Activated CD8-positive, alpha-beta T cell treated with anti-CD3 and anti-CD28 coated beads, Interleukin-2, amount 10 ng/mL, durations not matched to agents 7 days and 5 days (primary cell): ENCODE measurements at regions not wholly inside any gene's neighbourhood (a gene's known extent, or its start where the extent isn't known, plus 50 kb on each side); places are given as distances from the start of the nearest gene placed in this dataset.

Source experiments
- ATAC-seq: fragments of 150-1000 bp; cut with Tn5 transposase; one replicate; pipeline ENCODE4 v1.10.0; 2021; ENCODE audit warnings: moderate library complexity
- CTCF ChIA-PET: fragments of 350-600 bp; sonication (Branson Sonifier 250); formaldehyde crosslinking; loops from one replicate; lab custom pipeline; 2021; ENCODE audit warnings: antibody characterized with exemption; lab: Charles Lee
- POLR2A ChIA-PET: fragments of 350-600 bp; sonication (Branson Sonifier 250); formaldehyde crosslinking; loops from one replicate; lab custom pipeline; 2021; ENCODE audit warnings: antibody characterized with exemption; lab: Charles Lee
- DNase-seq: peaks from one replicate; pipeline ENCODE4 v3.0.0-alpha.2; 2020
- H3K27ac Mint-ChIP-seq: one replicate; pipeline ENCODE4 v1.8.0; 2021; ENCODE audit warnings: mild to moderate bottlenecking, mixed read lengths
- H3K27me3 Mint-ChIP-seq: one replicate; pipeline ENCODE4 v1.8.0; 2021; ENCODE audit warnings: low read depth, mixed read lengths
- H3K36me3 Mint-ChIP-seq: one replicate; pipeline ENCODE4 v1.8.0; 2021; ENCODE audit warnings: low read depth, mixed read lengths
- H3K4me1 Mint-ChIP-seq: one replicate; pipeline ENCODE4 v1.8.0; 2021; ENCODE audit warnings: low read depth, mixed read lengths
- H3K4me3 Mint-ChIP-seq: one replicate; pipeline ENCODE4 v1.8.0; 2021; ENCODE audit warnings: mild to moderate bottlenecking, mixed read lengths
- H3K9me3 Mint-ChIP-seq: one replicate; pipeline ENCODE4 v1.8.0; 2022; ENCODE audit warnings: mixed read lengths; ENCODE audit not compliant: insufficient read depth

- H3K4me3 Mint-ChIP-seq: no peak overlapping the region
- H3K27ac Mint-ChIP-seq: no peak overlapping the region
- POLR2A ChIA-PET: no interaction called here
- ATAC-seq: no peak
- CTCF ChIA-PET: no interaction called here
- no peaks in the 10 kb centered on the region for H3K36me3 Mint-ChIP-seq
- H3K4me1 Mint-ChIP-seq: no peaks in the 10 kb centered on the region
- no peak for DNase-seq
- H3K27me3 Mint-ChIP-seq: peaks cover 42% of the 10 kb centered on the region
- no peaks in the 10 kb centered on the region for H3K9me3 Mint-ChIP-seq
These were observed 102.4 kb downstream of the BARX1 start for GRCh38 chr9:93852728-93853127.

DNA sequence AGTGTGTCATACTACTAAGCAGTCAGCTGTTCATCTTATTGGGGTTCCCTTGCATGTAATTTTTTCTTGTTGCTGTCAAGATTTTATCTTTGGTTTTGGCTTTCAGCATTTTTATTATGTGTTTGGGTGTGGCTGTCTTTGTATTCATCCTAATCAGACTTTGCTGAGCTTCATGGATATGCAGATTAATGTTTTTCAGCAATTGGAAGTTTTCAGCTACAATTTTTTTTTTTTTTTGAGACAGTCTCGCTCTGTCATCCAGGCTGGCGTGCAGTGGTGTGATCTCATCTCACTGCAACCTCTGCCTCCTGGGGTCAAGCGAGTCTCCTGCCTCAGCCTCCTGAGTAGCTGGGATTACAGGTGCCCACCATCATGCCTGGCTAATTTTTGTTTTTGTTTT, 108.8 kb downstream of the BARX1 start:
- H3K36me3 Mint-ChIP-seq: no peaks in the 10 kb centered on the region
- no peak for ATAC-seq
- no peaks in the 10 kb centered on the region for H3K4me1 Mint-ChIP-seq
- no peak overlapping the region for H3K4me3 Mint-ChIP-seq
- ChIA-PET CTCF (no interaction called here), POLR2A (no interaction called here)
- no peak overlapping the region for H3K27ac Mint-ChIP-seq
- no peaks in the 10 kb centered on the region for H3K9me3 Mint-ChIP-seq
- no peak for DNase-seq
- peaks cover 26% of the 10 kb centered on the region for H3K27me3 Mint-ChIP-seq

GRCh38 chr9:93843396-93843795, 111.8 kb downstream of the BARX1 start:
- POLR2A ChIA-PET: no interaction called here

GRCh38 chr9:93830606-93831005, 124.5 kb downstream of the BARX1 start:
- H3K36me3 Mint-ChIP-seq: no peaks in the 10 kb centered on the region
- H3K4me3 Mint-ChIP-seq: no peak overlapping the region
- CTCF ChIA-PET: no interaction called here
- POLR2A ChIA-PET: no interaction called here
- no peak overlapping the region for H3K27ac Mint-ChIP-seq
- no peak for DNase-seq
- H3K9me3 Mint-ChIP-seq: peaks cover 6% of the 10 kb centered on the region
- peaks cover 3% of the 10 kb centered on the region for H3K4me1 Mint-ChIP-seq
- H3K27me3 Mint-ChIP-seq: peaks cover 38% of the 10 kb centered on the region
- ATAC-seq: no peak

More at GRCh38 chr9:93843396-93843795, 111.8 kb downstream of the BARX1 start:
- Mint-ChIP-seq H3K4me3 (no peak overlapping the region), H3K36me3 (no peaks in the 10 kb centered on the region), H3K27me3 (peaks cover 17% of the 10 kb centered on the region), H3K4me1 (no peaks in the 10 kb centered on the region), H3K27ac (no peak overlapping the region), H3K9me3 (no peaks in the 10 kb centered on the region)
- ATAC-seq: no peak
- CTCF ChIA-PET: no interaction called here
- no peak for DNase-seq

GRCh38 chr9:93830012-93830596, 125.1 kb downstream of the BARX1 start:
- no peak for ATAC-seq
- Mint-ChIP-seq H3K4me3 (no peak overlapping the region), H3K36me3 (no peaks in the 10 kb centered on the region), H3K27me3 (peaks cover 38% of the 10 kb centered on the region), H3K27ac (no peak overlapping the region), H3K4me1 (peaks cover 3% of the 10 kb centered on the region), H3K9me3 (peaks cover 6% of the 10 kb centered on the region)
- ChIA-PET CTCF (no interaction called here), POLR2A (no interaction called here)
- DNase-seq: no peak

DNA sequence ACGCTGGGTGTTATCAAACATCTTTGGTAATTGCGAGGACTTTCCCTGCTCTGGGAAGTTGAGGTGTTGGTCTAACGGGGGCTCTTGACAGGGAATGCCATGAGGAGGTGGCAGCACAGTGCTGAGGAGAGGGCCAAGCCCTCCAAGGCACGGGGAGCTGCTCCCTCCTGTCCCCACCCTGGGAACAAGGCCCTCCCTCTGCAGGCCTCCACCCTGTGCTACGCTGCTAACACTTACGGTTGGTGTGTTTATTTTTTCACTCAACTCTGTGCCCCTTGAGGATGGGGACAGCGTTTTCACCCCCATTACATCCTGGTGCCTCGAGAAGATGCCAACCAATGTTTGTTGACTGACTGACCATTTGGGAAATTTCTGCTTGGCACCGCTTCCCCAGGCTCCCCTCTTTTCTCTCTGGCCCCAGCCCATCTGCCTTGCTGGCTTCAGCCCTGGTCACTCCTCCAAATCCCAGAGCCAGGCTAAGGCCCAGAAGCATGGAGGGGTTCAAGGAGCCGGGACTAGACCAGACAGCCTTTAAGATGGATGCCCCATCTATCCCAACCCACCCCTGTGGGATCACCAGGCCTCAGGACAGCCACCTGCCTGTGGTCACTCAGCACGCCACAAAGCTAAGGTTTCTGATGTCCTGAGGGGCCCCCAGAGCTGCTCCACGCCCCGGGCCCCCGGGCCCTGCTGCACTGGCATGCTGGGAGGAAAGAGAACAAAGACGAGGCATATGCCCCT, 125.7 kb downstream of the BARX1 start:
- H3K27me3 Mint-ChIP-seq: peaks cover 36% of the 10 kb centered on the region
- peaks cover 6% of the 10 kb centered on the region for H3K9me3 Mint-ChIP-seq
- ChIA-PET CTCF (no interaction called here), POLR2A (no interaction called here)
- no peak for ATAC-seq
- no peak for DNase-seq
- no peak overlapping the region for H3K4me3 Mint-ChIP-seq
- peaks cover 3% of the 10 kb centered on the region for H3K4me1 Mint-ChIP-seq
- H3K36me3 Mint-ChIP-seq: no peaks in the 10 kb centered on the region
- no peak overlapping the region for H3K27ac Mint-ChIP-seq

GRCh38 chr9:93828331-93829097, 126.6 kb downstream of the BARX1 start:
- Mint-ChIP-seq H3K27ac (no peak overlapping the region), H3K4me3 (no peak overlapping the region), H3K27me3 (peaks cover 34% of the 10 kb centered on the region), H3K36me3 (no peaks in the 10 kb centered on the region), H3K4me1 (peaks cover 3% of the 10 kb centered on the region), H3K9me3 (peaks cover 6% of the 10 kb centered on the region)
- POLR2A ChIA-PET: no interaction called here
- DNase-seq (no peak), ATAC-seq (no peak)
- CTCF ChIA-PET: interaction anchor here (1.1 kb wide), 1 partner anchor 132 kb away, joined by 4 read pairs; no protein-coding TSS in a partner anchor

GRCh38 chr9:93827545-93828330, 127.4 kb downstream of the BARX1 start:
- DNase-seq: peak; percentile 43
- ChIA-PET POLR2A (no interaction called here), CTCF (interaction anchor here (0.6 to 1.1 kb wide), 6 partner anchors 13 to 135 kb away, joined by 3 to 7 read pairs (median 4); no protein-coding TSS in a partner anchor)
- peaks cover 6% of the 10 kb centered on the region for H3K9me3 Mint-ChIP-seq
- no peak overlapping the region for H3K4me3 Mint-ChIP-seq
- peaks cover 28% of the 10 kb centered on the region for H3K27me3 Mint-ChIP-seq
- H3K27ac Mint-ChIP-seq: no peak overlapping the region
- H3K4me1 Mint-ChIP-seq: peaks cover 3% of the 10 kb centered on the region
- peak; percentile 78 for ATAC-seq
- H3K36me3 Mint-ChIP-seq: no peaks in the 10 kb centered on the region

DNA sequence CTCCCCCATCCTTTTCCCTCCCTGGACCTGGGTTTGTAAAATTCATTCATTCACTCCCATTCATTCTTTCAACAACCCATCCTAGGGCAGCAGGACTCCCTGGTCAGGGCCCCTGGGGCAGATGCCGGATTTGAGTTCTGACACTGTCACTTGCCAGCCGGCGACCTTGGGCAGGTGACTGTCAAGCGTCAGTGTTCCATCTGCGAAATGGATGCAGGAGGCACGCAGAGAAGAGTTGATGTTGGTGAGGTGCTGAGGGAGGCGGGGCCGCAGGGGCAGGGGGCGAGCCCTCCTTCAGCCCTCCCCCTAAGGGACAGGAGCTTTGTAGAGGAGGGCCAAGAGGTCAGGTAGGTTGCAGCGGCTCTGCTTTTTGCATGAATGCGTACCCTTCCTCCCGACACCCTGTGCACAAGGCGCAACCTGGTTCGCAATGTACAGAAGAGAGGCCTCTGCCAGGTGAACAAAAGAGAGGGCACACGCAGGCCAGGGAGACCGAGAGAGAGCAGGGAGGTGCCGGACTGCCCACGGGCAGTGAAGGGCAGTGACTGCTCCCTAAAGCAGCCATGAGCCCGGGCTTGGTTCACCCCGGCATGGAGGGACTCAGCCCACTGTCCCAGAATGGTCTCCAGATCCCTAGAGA, 128.1 kb downstream of the BARX1 start:
- Mint-ChIP-seq H3K27me3 (peaks cover 27% of the 10 kb centered on the region), H3K4me3 (no peak overlapping the region), H3K4me1 (peaks cover 3% of the 10 kb centered on the region), H3K27ac (no peak overlapping the region), H3K36me3 (no peaks in the 10 kb centered on the region), H3K9me3 (no peaks in the 10 kb centered on the region)
- ATAC-seq: peak; percentile 24
- DNase-seq: no peak
- POLR2A ChIA-PET: no interaction called here
- CTCF ChIA-PET: interaction anchor here (1.0 kb wide), 4 partner anchors 12 to 135 kb away, joined by 3 to 5 read pairs (median 4); no protein-coding TSS in a partner anchor

DNA sequence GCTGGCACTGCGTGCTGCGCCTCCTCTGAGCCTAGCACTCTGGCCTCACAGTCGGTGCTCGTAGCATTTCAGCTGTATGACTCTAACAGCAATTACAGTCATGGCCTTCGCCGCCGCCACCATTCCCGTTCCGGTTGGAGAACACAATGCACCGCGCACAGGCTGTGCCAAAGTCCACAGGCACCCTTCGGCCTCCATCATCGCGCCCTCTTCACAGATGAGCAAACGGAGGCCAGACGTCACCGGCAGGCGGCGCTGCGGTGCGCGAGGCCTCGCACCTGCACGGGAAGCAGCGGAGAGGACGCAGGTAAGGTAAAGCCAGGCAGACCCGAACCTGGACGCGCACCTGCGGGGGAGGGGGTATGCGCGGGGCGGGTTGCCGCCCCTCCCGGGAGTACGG, 128.9 kb downstream of the BARX1 start:
- ChIA-PET POLR2A (no interaction called here), CTCF (interaction anchor here (1.2 to 1.4 kb wide), 2 partner anchors 30 to 83 kb away, joined by 3 to 4 read pairs; no protein-coding TSS in a partner anchor)
- ATAC-seq (peak; percentile 63), DNase-seq (peak; percentile 53)
- Mint-ChIP-seq H3K27me3 (peaks cover 21% of the 10 kb centered on the region), H3K27ac (no peak overlapping the region), H3K36me3 (no peaks in the 10 kb centered on the region), H3K9me3 (no peaks in the 10 kb centered on the region), H3K4me1 (peaks cover 3% of the 10 kb centered on the region), H3K4me3 (no peak overlapping the region)
